ENCODE measurements at regions not wholly inside any gene's neighbourhood (a gene's known extent, or its start where the extent isn't known, plus 50 kb on each side); places are given as distances from the start of the nearest gene placed in this dataset.

DNA sequence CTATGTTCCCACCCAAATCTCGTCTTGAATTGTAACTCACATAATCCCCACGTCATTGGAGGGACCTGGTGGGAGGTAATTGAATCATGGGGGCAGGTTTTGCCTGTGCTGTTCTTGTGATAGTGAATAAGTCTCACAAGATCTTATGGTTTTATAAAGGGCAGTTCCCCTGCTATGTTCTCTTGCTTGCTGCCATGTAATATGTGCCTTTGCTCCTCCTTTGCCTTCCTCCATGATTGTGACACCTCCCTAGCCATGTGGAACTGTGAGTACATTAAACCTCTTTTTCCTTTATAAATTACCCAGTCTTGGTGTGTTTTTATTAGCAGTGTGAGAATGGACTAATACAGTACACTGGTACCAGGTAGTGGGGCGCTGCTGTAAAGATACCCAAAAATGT is 177.6 kb upstream of the SYT10 start:
- TF ChIP-seq, protein P1, sequence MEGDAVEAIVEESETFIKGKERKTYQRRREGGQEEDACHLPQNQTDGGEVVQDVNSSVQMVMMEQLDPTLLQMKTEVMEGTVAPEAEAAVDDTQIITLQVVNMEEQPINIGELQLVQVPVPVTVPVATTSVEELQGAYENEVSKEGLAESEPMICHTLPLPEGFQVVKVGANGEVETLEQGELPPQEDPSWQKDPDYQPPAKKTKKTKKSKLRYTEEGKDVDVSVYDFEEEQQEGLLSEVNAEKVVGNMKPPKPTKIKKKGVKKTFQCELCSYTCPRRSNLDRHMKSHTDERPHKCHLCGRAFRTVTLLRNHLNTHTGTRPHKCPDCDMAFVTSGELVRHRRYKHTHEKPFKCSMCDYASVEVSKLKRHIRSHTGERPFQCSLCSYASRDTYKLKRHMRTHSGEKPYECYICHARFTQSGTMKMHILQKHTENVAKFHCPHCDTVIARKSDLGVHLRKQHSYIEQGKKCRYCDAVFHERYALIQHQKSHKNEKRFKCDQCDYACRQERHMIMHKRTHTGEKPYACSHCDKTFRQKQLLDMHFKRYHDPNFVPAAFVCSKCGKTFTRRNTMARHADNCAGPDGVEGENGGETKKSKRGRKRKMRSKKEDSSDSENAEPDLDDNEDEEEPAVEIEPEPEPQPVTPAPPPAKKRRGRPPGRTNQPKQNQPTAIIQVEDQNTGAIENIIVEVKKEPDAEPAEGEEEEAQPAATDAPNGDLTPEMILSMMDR (IDR thresholded peaks at IDR 0.05; ENCODE audit: poor library complexity), result no peak
- TF ChIP-seq EZH2 (IDR thresholded peaks at IDR 0.05; ENCODE audit: borderline replicate concordance) (no peak), EZH2phosphoT487 (IDR thresholded peaks at IDR 0.05; ENCODE audit: low read depth, severe bottlenecking, unreplicated experiment) (no peak)
